AG09309 (cell line): ENCODE measurements at regions not wholly inside any gene's neighbourhood (a gene's known extent, or its start where the extent isn't known, plus 50 kb on each side); places are given as distances from the start of the nearest gene placed in this dataset.

Experiments used
- DNase-seq: peaks from one replicate; pipeline ENCODE4 v3.0.0-alpha.2; 2010; ENCODE audit warnings: low read depth
- H3K4me3 ChIP-seq: 2 replicates; pipeline ENCODE4 v1.5.1; 2011; ENCODE audit warnings: mild to moderate bottlenecking, low read depth, low read length, moderate library complexity; ENCODE audit not compliant: control insufficient read depth
- TF ChIP-seq, protein P1 (sequence below): IDR thresholded peaks from 2 replicates; pipeline ENCODE4 v1.5.1; 2011; ENCODE audit warnings: mild to moderate bottlenecking, low read depth, low read length, inconsistent platforms; ENCODE audit not compliant: insufficient read depth, control insufficient read depth; ENCODE audit errors: missing control alignments

DNA sequence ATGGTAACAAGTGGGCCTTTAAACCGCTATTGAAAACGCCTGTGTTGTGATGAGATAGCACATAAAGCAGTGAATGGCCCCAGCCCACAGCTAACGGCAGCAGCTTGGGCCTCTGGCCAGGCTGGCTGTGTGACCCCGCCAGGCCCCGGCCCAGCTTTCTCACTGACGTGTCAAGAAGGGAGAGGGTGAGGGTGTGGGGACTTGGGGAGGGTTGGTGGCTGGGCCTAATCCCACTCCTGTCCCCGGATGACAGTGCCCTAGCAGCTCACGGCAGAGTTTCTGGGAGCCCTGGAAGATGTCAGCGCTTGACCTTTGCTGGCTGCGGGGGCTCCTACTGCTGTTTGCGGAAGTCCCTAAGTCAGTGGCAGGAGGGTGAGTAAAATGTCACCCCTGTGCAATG is 88.9 kb upstream of the SHH start:
- TF ChIP-seq, protein P1, sequence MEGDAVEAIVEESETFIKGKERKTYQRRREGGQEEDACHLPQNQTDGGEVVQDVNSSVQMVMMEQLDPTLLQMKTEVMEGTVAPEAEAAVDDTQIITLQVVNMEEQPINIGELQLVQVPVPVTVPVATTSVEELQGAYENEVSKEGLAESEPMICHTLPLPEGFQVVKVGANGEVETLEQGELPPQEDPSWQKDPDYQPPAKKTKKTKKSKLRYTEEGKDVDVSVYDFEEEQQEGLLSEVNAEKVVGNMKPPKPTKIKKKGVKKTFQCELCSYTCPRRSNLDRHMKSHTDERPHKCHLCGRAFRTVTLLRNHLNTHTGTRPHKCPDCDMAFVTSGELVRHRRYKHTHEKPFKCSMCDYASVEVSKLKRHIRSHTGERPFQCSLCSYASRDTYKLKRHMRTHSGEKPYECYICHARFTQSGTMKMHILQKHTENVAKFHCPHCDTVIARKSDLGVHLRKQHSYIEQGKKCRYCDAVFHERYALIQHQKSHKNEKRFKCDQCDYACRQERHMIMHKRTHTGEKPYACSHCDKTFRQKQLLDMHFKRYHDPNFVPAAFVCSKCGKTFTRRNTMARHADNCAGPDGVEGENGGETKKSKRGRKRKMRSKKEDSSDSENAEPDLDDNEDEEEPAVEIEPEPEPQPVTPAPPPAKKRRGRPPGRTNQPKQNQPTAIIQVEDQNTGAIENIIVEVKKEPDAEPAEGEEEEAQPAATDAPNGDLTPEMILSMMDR: no peak
- no peak for DNase-seq
- no peak overlapping the region for H3K4me3 ChIP-seq

DNA sequence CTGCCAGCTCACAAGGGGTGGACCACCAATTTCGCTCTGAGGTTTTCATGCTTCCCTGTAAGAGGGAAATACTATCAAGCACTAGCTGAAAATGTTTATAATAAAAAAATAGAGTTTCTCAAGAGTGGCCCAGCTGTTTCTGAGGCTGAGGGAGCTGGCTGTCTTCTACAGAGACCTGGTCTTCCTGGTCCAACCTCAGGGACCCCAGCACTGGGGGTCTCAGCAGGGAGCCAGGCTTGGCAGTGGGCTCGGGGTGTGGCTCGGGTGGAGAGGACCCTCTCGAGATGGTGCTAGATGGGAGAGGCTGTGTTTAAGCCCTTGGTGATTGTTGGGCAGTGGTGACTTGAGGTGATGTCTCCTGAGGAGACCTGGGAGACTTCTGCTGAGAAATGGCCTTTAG is 87.3 kb upstream of the SHH start:
- no peak for DNase-seq
- TF ChIP-seq, protein P1: no peak
- no peak overlapping the region for H3K4me3 ChIP-seq

DNA sequence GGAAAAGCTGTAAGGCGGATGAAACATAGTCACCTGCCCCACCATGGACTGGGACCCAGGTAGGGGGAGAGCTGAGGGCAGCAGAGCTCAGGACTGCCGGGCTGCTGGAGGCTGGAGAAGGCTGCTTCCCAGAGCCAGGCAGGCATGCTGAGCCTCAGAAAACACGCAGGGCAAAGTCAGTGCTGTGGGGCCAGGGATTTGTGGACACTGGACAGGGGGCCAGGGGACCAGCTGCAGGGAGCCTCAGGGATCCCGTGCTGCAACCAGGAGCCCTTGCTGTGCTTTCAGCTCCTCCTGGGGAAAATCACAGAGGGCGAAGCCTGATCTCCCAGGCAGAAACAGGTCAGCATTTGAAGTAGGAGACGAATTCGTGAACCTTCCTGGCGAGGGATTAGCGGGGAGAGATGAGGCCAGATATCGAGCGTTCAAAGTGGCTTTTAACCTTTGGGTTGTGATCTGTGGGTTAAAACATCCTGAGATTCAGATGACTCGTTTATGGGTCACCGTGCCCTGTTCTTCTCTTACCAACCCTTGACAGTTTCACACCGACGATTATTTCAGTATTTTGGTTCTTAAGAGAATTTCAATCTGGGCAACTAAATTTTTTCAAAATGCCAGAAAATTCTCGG is 85.6 kb upstream of the SHH start:
- H3K4me3 ChIP-seq: no peak overlapping the region
- DNase-seq: no peak
- TF ChIP-seq, protein P1: no peak

DNA sequence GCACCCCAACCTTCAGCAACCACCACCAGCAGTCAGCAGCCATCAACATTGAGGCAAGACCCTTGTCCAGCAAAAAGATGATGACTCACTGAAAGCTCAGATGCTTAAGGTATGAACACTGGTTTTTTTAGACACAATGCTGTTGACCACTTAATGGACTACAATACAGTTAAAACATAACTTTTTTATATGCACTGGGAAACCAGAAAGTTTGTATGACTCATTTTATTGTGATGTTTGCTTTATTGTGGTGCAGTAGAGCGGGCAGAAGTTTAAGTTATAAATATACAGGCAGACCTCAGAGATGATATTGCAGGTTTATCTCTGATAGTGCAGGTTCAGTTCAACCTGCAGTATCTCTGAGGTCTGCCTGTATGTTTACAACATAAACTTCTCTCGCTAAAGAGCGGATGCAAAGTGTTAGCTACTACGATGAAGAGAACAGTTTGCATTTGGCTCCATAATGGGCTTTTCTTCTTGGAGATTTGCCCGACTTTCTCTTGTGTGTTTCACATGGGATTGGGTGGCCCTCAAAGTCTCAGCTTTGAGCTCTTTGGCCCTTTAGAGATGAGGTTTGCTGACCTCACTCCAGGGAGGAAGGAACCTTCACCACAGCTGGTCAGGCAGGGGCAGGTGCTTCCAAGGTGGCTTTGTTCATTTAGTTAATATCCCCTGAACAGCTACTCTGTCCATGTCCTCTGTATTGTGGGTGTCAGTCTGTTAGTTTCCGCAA is 84.4 kb upstream of the SHH start:
- H3K4me3 ChIP-seq: no peak overlapping the region
- TF ChIP-seq, protein P1: no peak
- no peak for DNase-seq

DNA sequence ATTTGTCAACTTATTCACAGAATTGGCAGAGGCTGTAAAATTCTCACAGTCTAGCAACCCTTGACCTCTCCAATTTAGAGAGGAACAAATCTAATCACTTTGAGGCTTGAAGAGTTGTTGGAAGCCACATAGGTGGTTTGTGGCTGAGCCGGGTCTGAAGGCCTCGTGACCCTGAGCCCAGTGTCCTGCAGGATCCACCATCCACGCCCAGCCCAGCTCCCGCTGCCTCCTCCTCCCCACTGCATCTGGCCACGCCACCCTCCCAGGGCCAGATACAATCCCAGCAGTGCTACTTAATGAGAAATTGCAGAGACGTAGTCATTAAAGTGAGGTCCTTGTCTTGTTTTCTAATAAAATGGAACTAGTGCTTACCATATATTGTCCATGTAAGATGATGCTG is 81.4 kb upstream of the SHH start:
- TF ChIP-seq, protein P1: no peak
- DNase-seq: no peak

DNA sequence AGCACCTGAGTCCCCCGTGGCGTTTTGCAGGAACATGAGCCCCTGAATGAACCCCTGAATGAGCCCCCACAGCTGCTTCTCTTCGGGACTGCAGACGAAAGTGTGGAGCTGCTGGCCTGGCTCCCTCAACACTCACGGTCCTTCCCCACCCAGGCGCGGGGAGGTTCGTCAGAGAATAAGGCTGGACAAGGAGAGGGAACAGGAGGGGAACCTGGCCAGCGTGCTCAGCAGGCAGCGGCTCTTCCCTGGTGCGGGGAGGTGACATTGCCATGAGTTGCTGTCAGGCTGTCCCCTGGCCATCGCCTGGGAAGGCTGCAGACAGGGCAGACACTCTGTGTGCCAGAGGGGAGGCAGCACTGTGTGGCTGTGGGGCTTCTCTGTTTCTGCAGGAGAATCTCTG is 80.9 kb upstream of the SHH start:
- no peak overlapping the region for H3K4me3 ChIP-seq
- TF ChIP-seq, protein P1: no peak
- DNase-seq: no peak

More for the DNA sequence above, 81.4 kb upstream of the SHH start:
- no peak overlapping the region for H3K4me3 ChIP-seq
